Retinal pigment epithelial cell (primary cell): ENCODE measurements at regions not wholly inside any gene's neighbourhood (a gene's known extent, or its start where the extent isn't known, plus 50 kb on each side); places are given as distances from the start of the nearest gene placed in this dataset.
"Not testable (repeated sequence)": the region's sequence is repeated elsewhere in the genome, so short reads cannot be mapped to it uniquely, and the experiment has no call there.

Source experiments
- DNase-seq: peaks from one replicate; pipeline ENCODE4 v3.0.0-alpha.2; 2010; ENCODE audit warnings: low read depth
- H3K4me3 ChIP-seq: 2 replicates; pipeline ENCODE4 v1.5.1; 2011; ENCODE audit warnings: mild to moderate bottlenecking, low read length, control low read depth, moderate library complexity
- CTCF ChIP-seq: conservative IDR thresholded peaks from 2 replicates; pipeline ENCODE4 v1.5.1; 2011; ENCODE audit warnings: low read depth, low read length, control low read depth, inconsistent platforms

DNA sequence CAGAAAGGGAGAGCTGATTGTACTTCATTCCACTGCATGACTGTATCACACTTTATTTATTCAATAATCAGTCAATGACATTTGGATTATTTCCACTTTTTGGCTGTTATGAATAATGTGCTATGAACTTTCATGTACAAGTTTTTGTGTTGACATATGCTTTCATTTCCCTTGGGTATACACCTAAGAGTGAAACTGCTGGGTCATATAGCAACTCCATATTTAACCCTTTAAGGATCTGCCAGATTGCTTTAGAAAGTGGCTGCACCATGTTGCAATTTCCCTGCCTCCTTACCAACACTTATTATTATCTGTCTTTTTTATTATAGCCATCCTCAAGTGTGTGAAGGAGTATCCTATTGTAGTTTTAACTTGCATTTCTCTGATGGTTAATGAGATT, 108.8 kb upstream of the KCNK1 start:
- no peak for TF ChIP-seq CTCF
- no peak for DNase-seq
- no peak overlapping the region for H3K4me3 ChIP-seq

GRCh38 chr1:233505889-233506288, 108.0 kb upstream of the KCNK1 start:
- not testable (repeated sequence) for H3K4me3 ChIP-seq

DNA sequence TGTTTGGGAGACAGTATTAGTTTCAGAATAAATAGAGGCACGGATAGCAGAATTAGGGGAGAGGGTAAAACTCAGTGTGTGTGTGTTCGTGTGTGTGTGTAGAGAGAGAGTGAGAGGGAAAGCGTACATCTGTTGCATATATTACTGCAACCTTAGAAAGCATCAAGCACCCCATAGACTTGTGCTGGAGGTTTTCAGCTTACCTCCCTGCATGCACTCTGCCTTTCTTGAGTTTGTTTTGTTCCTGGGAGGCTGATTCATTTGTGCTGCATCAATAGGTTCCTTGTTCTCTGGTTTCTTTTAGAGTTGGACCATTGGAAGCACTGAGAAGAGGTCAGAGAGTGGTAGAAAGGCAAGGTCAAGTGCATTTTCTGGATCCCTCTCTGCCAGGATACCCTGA, 104.4 kb upstream of the KCNK1 start:
- H3K4me3 ChIP-seq = no peak overlapping the region
- DNase-seq = no peak
- TF ChIP-seq CTCF = no peak

More at GRCh38 chr1:233505889-233506288, 108.0 kb upstream of the KCNK1 start:
- DNase-seq = not testable (repeated sequence)

DNA sequence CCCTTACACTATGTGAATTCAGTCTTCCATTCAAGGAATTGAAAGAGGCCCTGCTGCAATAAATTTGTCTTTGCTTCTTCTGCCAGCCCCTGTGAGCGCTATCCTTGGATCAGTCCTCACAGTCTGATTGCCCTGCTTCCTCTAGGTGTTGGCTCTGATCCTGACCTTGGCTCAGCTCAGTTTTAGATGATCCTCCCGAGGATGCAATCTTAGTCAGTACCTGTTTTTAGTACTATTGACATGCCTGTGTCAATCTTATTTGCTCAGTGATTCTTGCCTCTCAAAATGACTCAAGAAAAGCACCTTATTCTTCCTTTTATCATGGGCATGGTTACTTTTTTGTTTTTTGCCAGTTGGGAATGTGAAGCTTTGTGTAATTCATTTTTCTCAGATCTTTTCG, 101.4 kb upstream of the KCNK1 start:
- H3K4me3 ChIP-seq = no peak overlapping the region
- no peak for TF ChIP-seq CTCF
- no peak for DNase-seq

- no peak for DNase-seq
- TF ChIP-seq CTCF = no peak
- H3K4me3 ChIP-seq = no peak overlapping the region
Observed at GRCh38 chr1:233513431-233513830, 100.5 kb upstream of the KCNK1 start.

GRCh38 chr1:233514946-233515391, 98.9 kb upstream of the KCNK1 start:
- H3K4me3 ChIP-seq = no peak overlapping the region
- TF ChIP-seq CTCF = no peak
- no peak for DNase-seq

GRCh38 chr1:233516732-233517131, 97.2 kb upstream of the KCNK1 start:
- H3K4me3 ChIP-seq = no peak overlapping the region
- no peak for DNase-seq
- no peak for TF ChIP-seq CTCF

DNA sequence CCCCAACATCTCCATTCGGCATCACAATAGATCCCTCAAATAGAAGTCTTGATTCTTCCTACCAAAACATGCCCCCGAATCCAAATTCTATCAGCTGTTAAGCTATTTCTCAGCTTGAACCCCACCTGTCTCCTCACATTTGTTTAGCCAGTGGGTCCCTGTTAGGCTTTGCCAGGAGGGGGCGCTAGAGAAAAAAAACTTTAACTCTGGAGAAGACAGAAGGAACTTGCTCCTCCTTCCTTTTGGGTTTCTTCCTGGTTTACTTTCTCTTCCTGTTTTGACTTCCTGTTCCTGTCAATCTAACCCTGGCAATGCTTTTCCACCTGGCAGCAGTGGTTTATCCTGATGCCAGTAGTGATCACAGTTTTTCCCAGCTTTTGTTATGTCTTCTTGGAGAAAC, 95.6 kb upstream of the KCNK1 start:
- H3K4me3 ChIP-seq = no peak overlapping the region
- no peak for DNase-seq
- TF ChIP-seq CTCF = peak; percentile 68
